ENCODE measurements at regions not wholly inside any gene's neighbourhood (a gene's known extent, or its start where the extent isn't known, plus 50 kb on each side); places are given as distances from the start of the nearest gene placed in this dataset.

DNA sequence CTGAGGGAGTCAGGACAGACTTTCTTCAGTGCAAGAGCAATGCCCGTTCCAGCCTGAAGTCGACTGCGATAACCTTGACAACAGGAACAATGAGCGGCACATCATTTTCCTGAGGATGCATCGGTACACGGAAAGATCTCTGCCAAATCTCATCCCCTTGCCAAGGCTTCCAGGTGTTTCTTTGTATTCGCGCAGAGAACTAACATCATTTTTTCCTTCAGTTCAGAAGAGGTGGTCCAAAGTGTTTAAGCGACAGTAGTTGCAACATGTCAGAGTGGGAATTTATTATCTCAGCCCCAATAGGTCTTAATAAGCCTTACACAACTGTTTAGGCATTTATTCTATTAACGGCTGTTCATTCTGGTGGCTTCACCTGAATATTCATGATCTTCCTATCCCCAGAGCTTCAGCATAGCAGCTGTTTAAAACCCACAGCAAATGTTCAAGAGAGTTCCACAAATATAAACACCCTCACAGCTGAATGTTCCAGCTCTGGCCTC, 129.7 kb upstream of the NFIA start:
- Histone ChIP-seq H3K4me2 (ENCODE audit: insufficient read depth, insufficient read length, low read length) (no peak overlapping the region), H4K91ac (ENCODE audit: insufficient read length, low read depth, low read length) (no peak overlapping the region), H3K79me1 (ENCODE audit: insufficient read depth, low read depth, low read length, poor library complexity, severe bottlenecking) (no peaks in the 10 kb centered on the region), H2AK5ac (ENCODE audit: insufficient read length, low read length) (no peak overlapping the region), H2BK20ac (ENCODE audit: low read depth, low read length, poor library complexity, severe bottlenecking) (no peak overlapping the region), H3K4ac (ENCODE audit: low read depth, low read length) (no peak overlapping the region), H2BK15ac (ENCODE audit: low read depth, low read length) (no peak overlapping the region), H3K14ac (ENCODE audit: insufficient read depth, low read length) (no peak overlapping the region), H3K9me3 (ENCODE audit: control insufficient read depth, low read depth, low read length) (no peaks in the 10 kb centered on the region), H2BK5ac (ENCODE audit: insufficient read length, low read length) (no peak overlapping the region), H3K4me1 (ENCODE audit: insufficient read depth, low read length) (peaks cover 6% of the 10 kb centered on the region), H3K56ac (ENCODE audit: insufficient read length, low read depth, low read length) (no peak overlapping the region), H2AFZ (ENCODE audit: low read length) (no peak overlapping the region), H4K5ac (ENCODE audit: insufficient read length, low read depth, low read length) (no peak overlapping the region), H4K20me1 (ENCODE audit: control insufficient read depth, insufficient read depth, insufficient read length) (no peaks in the 10 kb centered on the region), H2BK120ac (ENCODE audit: low read depth, low read length, poor library complexity, severe bottlenecking) (no peak overlapping the region), H3K23me2 (ENCODE audit: insufficient read length, low read depth, low read length, poor library complexity, severe bottlenecking) (no peaks in the 10 kb centered on the region), H4K8ac (replicated peaks; ENCODE audit: insufficient read length, low read depth, low read length) (no peak overlapping the region), H3K18ac (ENCODE audit: insufficient read length, low read depth, low read length) (no peak overlapping the region), H3T11ph (ENCODE audit: low read length) (no peak overlapping the region), H3K27ac (ENCODE audit: insufficient read length, low read depth, low read length) (no peak overlapping the region), H2BK12ac (ENCODE audit: insufficient read length, low read depth, low read length) (no peak overlapping the region), H3K23ac (ENCODE audit: insufficient read length, low read depth, low read length) (no peak overlapping the region), H3K9ac (ENCODE audit: extremely low read depth, insufficient read length, low read length) (no peak overlapping the region), H3K27me3 (ENCODE audit: insufficient read depth, low read length) (no peaks in the 10 kb centered on the region), H3K79me2 (ENCODE audit: insufficient read depth, low read length) (no peaks in the 10 kb centered on the region)
- DNase-seq = no peak
- peaks cover 5% of the 10 kb centered on the region for H3K27me3 Mint-ChIP-seq (ENCODE audit: low read depth)
- H3K4me1 Mint-ChIP-seq = peaks cover 24 to 29% of the 10 kb centered on the region in 2 experiments
- TF ChIP-seq, protein P1, sequence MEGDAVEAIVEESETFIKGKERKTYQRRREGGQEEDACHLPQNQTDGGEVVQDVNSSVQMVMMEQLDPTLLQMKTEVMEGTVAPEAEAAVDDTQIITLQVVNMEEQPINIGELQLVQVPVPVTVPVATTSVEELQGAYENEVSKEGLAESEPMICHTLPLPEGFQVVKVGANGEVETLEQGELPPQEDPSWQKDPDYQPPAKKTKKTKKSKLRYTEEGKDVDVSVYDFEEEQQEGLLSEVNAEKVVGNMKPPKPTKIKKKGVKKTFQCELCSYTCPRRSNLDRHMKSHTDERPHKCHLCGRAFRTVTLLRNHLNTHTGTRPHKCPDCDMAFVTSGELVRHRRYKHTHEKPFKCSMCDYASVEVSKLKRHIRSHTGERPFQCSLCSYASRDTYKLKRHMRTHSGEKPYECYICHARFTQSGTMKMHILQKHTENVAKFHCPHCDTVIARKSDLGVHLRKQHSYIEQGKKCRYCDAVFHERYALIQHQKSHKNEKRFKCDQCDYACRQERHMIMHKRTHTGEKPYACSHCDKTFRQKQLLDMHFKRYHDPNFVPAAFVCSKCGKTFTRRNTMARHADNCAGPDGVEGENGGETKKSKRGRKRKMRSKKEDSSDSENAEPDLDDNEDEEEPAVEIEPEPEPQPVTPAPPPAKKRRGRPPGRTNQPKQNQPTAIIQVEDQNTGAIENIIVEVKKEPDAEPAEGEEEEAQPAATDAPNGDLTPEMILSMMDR (conservative IDR thresholded peaks at IDR 0.05) = no peak
- WGBS (ENCODE audit: extremely low coverage, insufficient read length, low lambda C conversion rate) = no CpG with 5 or more reads among the region's 10 CpGs
- peaks cover 5 to 10% (median 8%) of the 10 kb centered on the region in 3 experiments for H3K36me3 Mint-ChIP-seq (ENCODE audit: insufficient read depth in 1 of 3, low read depth in 3 of 3)
- H3K4me3 Mint-ChIP-seq = no peak overlapping the region
- no peak overlapping the region for H3K27ac Mint-ChIP-seq
- H3K9me3 Mint-ChIP-seq = peaks cover 8% of the 10 kb centered on the region in 2 experiments
